GM12878 (cell line): ENCODE measurements at regions not wholly inside any gene's neighbourhood (a gene's known extent, or its start where the extent isn't known, plus 50 kb on each side); places are given as distances from the start of the nearest gene placed in this dataset.

Experiments used
- ATAC-seq: fragments of 200-7000 bp; cut with Tn5 transposase; 3 replicates; pipeline ENCODE4 v1.9.1; 2020; ENCODE audit warnings: mild to moderate bottlenecking, moderate library complexity
- BruUV-seq: library from RNA; stranded (reverse); fragments of 400-500 nt; replicated peaks from 2 replicates; lab custom pipeline; 2021; lab: Mats Ljungman, UMichigan
- CTCF ChIA-PET: fragments of 300-600 bp; sonication (Branson Sonifier 250); formaldehyde crosslinking; extraction: SDS; loops from one replicate; lab custom pipeline; 2021; ENCODE audit warnings: inconsistent platforms; lab: Yijun Ruan, JAX
- POLR2A ChIA-PET: fragments of 350-600 bp; formaldehyde crosslinking; extraction: SDS; loops from one replicate; lab custom pipeline; 2021; ENCODE audit warnings: inconsistent platforms; lab: Charles Lee
- RAD21 ChIA-PET: fragments of 300-600 bp; sonication (Branson Sonifier 250); formaldehyde crosslinking; loops from one replicate; lab custom pipeline; 2023; ENCODE audit warnings: antibody characterized with exemption; ENCODE audit not compliant: unreplicated experiment; lab: Charles Lee
- SMC1A ChIA-PET: fragments of 300-600 bp; sonication (Branson Sonifier 250); formaldehyde crosslinking; loops from one replicate; lab custom pipeline; 2023; ENCODE audit not compliant: unreplicated experiment, uncharacterized antibody; lab: Charles Lee
- DNase-seq: peaks from one replicate; pipeline ENCODE4 v3.0.0-alpha.2; 2011; ENCODE audit warnings: low read depth, low spot score
- FAIRE-seq: peaks from 3 replicates; lab custom pipeline; 2011; peaks lifted over from hg19 to GRCh38; lab: Jason Lieb, UNC
- H2AFZ ChIP-seq: 2 replicates; pipeline ENCODE4 v1.6.0; 2011; ENCODE audit warnings: low read depth, low read length, control low read depth; ENCODE audit not compliant: control insufficient read depth
- H3K27ac ChIP-seq: 2 replicates; pipeline ENCODE4 v1.5.1; 2011; ENCODE audit warnings: control low read depth; ENCODE audit not compliant: control insufficient read depth, insufficient read depth
- H3K27me3 ChIP-seq, 2 experiments: replicated peaks in 1 of 2; 2 replicates each; pipeline versions ENCODE4 v1.6.0 to v1.6.1; 2011; ENCODE audit warnings: low read length in 1 of 2; ENCODE audit not compliant: control insufficient read depth in 2 of 2, insufficient read depth in 2 of 2
- H3K36me3 ChIP-seq, 2 experiments: 2 replicates each; pipeline ENCODE4 v1.5.1; 2011; ENCODE audit warnings: low read length in 1 of 2; ENCODE audit not compliant: control insufficient read depth in 2 of 2, insufficient read depth in 2 of 2
- H3K4me1 ChIP-seq: 2 replicates; pipeline ENCODE4 v1.6.1; 2011; ENCODE audit warnings: mild to moderate bottlenecking, low read length, moderate library complexity, mixed read lengths; ENCODE audit not compliant: control insufficient read depth, insufficient read depth
- H3K4me2 ChIP-seq: 2 replicates; pipeline ENCODE4 v1.6.0; 2011; ENCODE audit warnings: control low read depth; ENCODE audit not compliant: control insufficient read depth, insufficient read depth
- H3K4me3 ChIP-seq: fragments of 200-600 bp; sonication (generic); 2 replicates; pipeline ENCODE4 v1.5.1; 2016
- H3K79me2 ChIP-seq: 2 replicates; pipeline ENCODE4 v1.6.0; 2011; ENCODE audit warnings: low read length; ENCODE audit not compliant: control insufficient read depth, insufficient read depth
- H3K9ac ChIP-seq: 2 replicates; pipeline ENCODE4 v1.8.0; 2011; ENCODE audit warnings: low read length, control low read depth, mixed read lengths; ENCODE audit not compliant: control insufficient read depth, insufficient read depth
- H3K9me3 ChIP-seq: replicated peaks from 3 replicates; pipeline ENCODE4 v1.5.1; 2011; ENCODE audit warnings: mild to moderate bottlenecking, low read length; ENCODE audit not compliant: control insufficient read depth, insufficient read depth
- H4K20me1 ChIP-seq: 2 replicates; pipeline ENCODE4 v1.6.0; 2011; ENCODE audit not compliant: control insufficient read depth, insufficient read depth
- MEF2A ChIP-seq: IDR thresholded peaks from 2 replicates; pipeline ENCODE4 v1.6.1; 2011; ENCODE audit warnings: low read depth, mild to moderate bottlenecking, low read length, moderate library complexity; ENCODE audit not compliant: insufficient read depth
- POLR2A ChIP-seq: IDR thresholded peaks from 2 replicates; pipeline ENCODE4 v1.6.1; 2011; ENCODE audit warnings: low read depth, mild to moderate bottlenecking, low read length
- SP1 ChIP-seq: IDR thresholded peaks from one replicate; pipeline ENCODE4 v1.6.1; 2011; ENCODE audit warnings: low read depth, low read length
- ZSCAN29 ChIP-seq: fragments of 450-650 bp; IDR thresholded peaks from 2 replicates; pipeline ENCODE4 v1.6.1; 2017; ENCODE audit warnings: mild to moderate bottlenecking, moderate library complexity
- WGBS: methylation state at CpG from one replicate; pipeline ENCODE4 v1.1.6; 2016; ENCODE audit warnings: low lambda C conversion rate; ENCODE audit not compliant: insufficient replicate concordance, insufficient coverage; ENCODE audit errors: missing lambda C conversion rate; 5-methylcytosine and 5-hydroxymethylcytosine counted together
- in situ Hi-C: fragments of 300-500 bp; cut with MboI; formaldehyde crosslinking; loops from 9 replicates; pipeline ENCODE4 v1.14.3; 2018; ENCODE audit warnings: mixed read lengths
- intact Hi-C: fragments of 100-400 bp; cut with micrococcal nuclease; formaldehyde crosslinking; loops from one replicate; pipeline ENCODE4 v1.14.2; 2022; ENCODE audit not compliant: unreplicated experiment

- Histone ChIP-seq H4K20me1 (no peaks in the 10 kb centered on the region), H3K4me2 (no peak overlapping the region), H3K36me3 (no peaks in the 10 kb centered on the region), H3K79me2 (no peaks in the 10 kb centered on the region), H3K9ac (no peak overlapping the region), H3K9me3 (no peaks in the 10 kb centered on the region), H3K4me1 (no peaks in the 10 kb centered on the region), H3K27ac (no peak overlapping the region), H2AFZ (no peak overlapping the region), H3K4me3 (no peak overlapping the region), H3K27me3 (no peaks in the 10 kb centered on the region)
- in situ Hi-C loops (no loop called here), intact Hi-C loops (no loop called here)
- ChIA-PET SMC1A (no interaction called here), CTCF (no interaction called here), RAD21 (no interaction called here), POLR2A (no interaction called here)
- DNase-seq (no peak), ATAC-seq (no peak), FAIRE-seq (no peak)
- TF ChIP-seq SP1 (no peak), POLR2A (no peak)
- no TSS peak for BruUV-seq
- 73% methylated on average over 1 of the region's 1 CpG for WGBS
These were observed 338.7 kb upstream of the MAOA start for GRCh38 chrX:43317378-43317777.

- ChIA-PET SMC1A (no interaction called here), POLR2A (no interaction called here), CTCF (no interaction called here), RAD21 (no interaction called here)
- no peak overlapping the region for H3K27ac ChIP-seq
- H3K4me3 ChIP-seq: no peak overlapping the region
- H3K9me3 ChIP-seq: peaks cover 3% of the 10 kb centered on the region; the same call in 2 of the 3 replicates
- no peak overlapping the region for H3K9ac ChIP-seq
- no peaks in the 10 kb centered on the region for H3K79me2 ChIP-seq
- BruUV-seq: no TSS peak
- H2AFZ ChIP-seq: no peak overlapping the region
- WGBS: 49% methylated on average over 9 of the region's 9 CpGs
- no peaks in the 10 kb centered on the region for H4K20me1 ChIP-seq
- H3K4me1 ChIP-seq: no peaks in the 10 kb centered on the region
- intact Hi-C loops (no loop called here), in situ Hi-C loops (no loop called here)
- FAIRE-seq (no peak), DNase-seq (no peak), ATAC-seq (no peak)
- H3K27me3 ChIP-seq: no peaks in the 10 kb centered on the region
- H3K4me2 ChIP-seq: no peak overlapping the region
- no peaks in the 10 kb centered on the region for H3K36me3 ChIP-seq
- TF ChIP-seq MEF2A: no peak
- TF ChIP-seq ZSCAN29: no peak
These were observed 327.6 kb upstream of the MAOA start for GRCh38 chrX:43328358-43328946.
